AG04449 (cell line): ENCODE measurements at regions not wholly inside any gene's neighbourhood (a gene's known extent, or its start where the extent isn't known, plus 50 kb on each side); places are given as distances from the start of the nearest gene placed in this dataset.

Experiments
- CTCF ChIA-PET: fragments of 350-600 bp; formaldehyde crosslinking; extraction: SDS; loops from one replicate; lab custom pipeline; 2021; ENCODE audit warnings: antibody characterized with exemption; lab: Yijun Ruan, JAX
- POLR2A ChIA-PET: fragments of 400-600, 350-600 bp; formaldehyde crosslinking; extraction: SDS; loops from one replicate; lab custom pipeline; 2020; ENCODE audit warnings: antibody characterized with exemption, inconsistent platforms; lab: Yijun Ruan, JAX
- DNase-seq: peaks from one replicate; pipeline ENCODE4 v3.0.0-alpha.2; 2010; ENCODE audit warnings: low read depth, low spot score
- H3K4me3 ChIP-seq: 2 replicates; pipeline ENCODE4 v1.5.1; 2011; ENCODE audit warnings: low read depth, mild to moderate bottlenecking, control low read depth, low read length
- CTCF ChIP-seq: IDR thresholded peaks from one replicate; pipeline ENCODE4 v1.5.1; 2011; ENCODE audit warnings: mild to moderate bottlenecking, moderate library complexity, low read length, control low read depth, inconsistent platforms; ENCODE audit not compliant: insufficient read depth; ENCODE audit errors: missing control alignments

- TF ChIP-seq CTCF, result no peak
- CTCF ChIA-PET, result no interaction called here
- POLR2A ChIA-PET, result no interaction called here
- DNase-seq, result no peak
- H3K4me3 ChIP-seq, result no peak overlapping the region
Observed at GRCh38 chrX:113529426-113530013, 688.9 kb upstream of the AMOT start.

GRCh38 chrX:113522814-113523213, 682.2 kb upstream of the AMOT start:
- CTCF ChIA-PET, result no interaction called here
- no peak for TF ChIP-seq CTCF

GRCh38 chrX:113514906-113515305, 674.3 kb upstream of the AMOT start:
- no peak overlapping the region for H3K4me3 ChIP-seq
- DNase-seq, result no peak
- no peak for TF ChIP-seq CTCF
- ChIA-PET POLR2A (no interaction called here), CTCF (no interaction called here)

More at GRCh38 chrX:113522814-113523213, 682.2 kb upstream of the AMOT start:
- POLR2A ChIA-PET, result no interaction called here
- no peak for DNase-seq
- no peak overlapping the region for H3K4me3 ChIP-seq

- ChIA-PET CTCF (no interaction called here), POLR2A (no interaction called here)
- H3K4me3 ChIP-seq, result no peak overlapping the region
- DNase-seq, result peak; percentile 23
- TF ChIP-seq CTCF, result no peak
Observed at GRCh38 chrX:113512700-113513395, 672.2 kb upstream of the AMOT start.

- POLR2A ChIA-PET, result no interaction called here
- TF ChIP-seq CTCF, result no peak
- H3K4me3 ChIP-seq, result no peak overlapping the region
- CTCF ChIA-PET, result no interaction called here
- DNase-seq, result no peak
Observed at GRCh38 chrX:113510586-113510985, 670.0 kb upstream of the AMOT start.

- ChIA-PET POLR2A (no interaction called here), CTCF (no interaction called here)
- DNase-seq, result no peak
- no peak for TF ChIP-seq CTCF
- no peak overlapping the region for H3K4me3 ChIP-seq
Observed at GRCh38 chrX:113492895-113493294, 652.3 kb upstream of the AMOT start.
